Suprapubic skin (tissue), 4 donors: ENCODE measurements at regions not wholly inside any gene's neighbourhood (a gene's known extent, or its start where the extent isn't known, plus 50 kb on each side); places are given as distances from the start of the nearest gene placed in this dataset.
A peak's percentile ranks its signal among the peaks of the same experiment; 100 is the strongest.

Experiments used
- DNase-seq, 2 donors: peaks; one replicate each; pipeline ENCODE4 v3.0.0-alpha.2; 2019; ENCODE audit warnings: low spot score in 2 of 2
- H3K27ac ChIP-seq: fragments of 200-600 bp; sonication (generic); one replicate; pipeline ENCODE4 v1.5.1; 2019
- H3K27me3 ChIP-seq: fragments of 200-600 bp; sonication (generic); one replicate; pipeline ENCODE4 v1.5.1; 2019
- H3K36me3 ChIP-seq: fragments of 200-600 bp; sonication (generic); one replicate; pipeline ENCODE4 v1.5.1; 2019
- H3K4me1 ChIP-seq: fragments of 200-600 bp; sonication (generic); one replicate; pipeline ENCODE4 v1.5.1; 2019
- H3K4me3 ChIP-seq: fragments of 200-600 bp; sonication (generic); one replicate; pipeline ENCODE4 v1.5.1; 2019; ENCODE audit warnings: mild to moderate bottlenecking
- H3K9me3 ChIP-seq: fragments of 200-600 bp; sonication (generic); one replicate; pipeline ENCODE4 v1.5.1; 2019
- EP300 ChIP-seq: sonication (generic); formaldehyde crosslinking; IDR thresholded peaks from one replicate; pipeline ENCODE4 v1.6.1; 2017; ENCODE audit warnings: antibody characterized with exemption
- POLR2A ChIP-seq, 2 donors: fragments of 450-650 bp; IDR thresholded peaks; one replicate each; pipeline ENCODE4 v1.6.1; 2017; ENCODE audit warnings: antibody characterized with exemption in 2 of 2, mild to moderate bottlenecking in 2 of 2, moderate library complexity in 2 of 2
- POLR2AphosphoS5 ChIP-seq, 3 donors: sonication (generic); formaldehyde crosslinking; IDR thresholded peaks; one replicate each; pipeline ENCODE4 v1.6.1; 2017; ENCODE audit warnings: antibody characterized with exemption in 3 of 3
- WGBS: methylation state at CpG from one replicate; pipeline ENCODE4 v1.1.5; 2018; 5-methylcytosine and 5-hydroxymethylcytosine counted together
- TF ChIP-seq, protein P1 (sequence below), 2 donors: fragments of 200-600 bp in 1 of 2; fragments of 450-650 bp in 1 of 2; sonication (generic) in 1 of 2; IDR thresholded peaks; one replicate each; pipeline ENCODE4 v1.5.1; 2016 to 2019; ENCODE audit warnings: antibody characterized with exemption in 2 of 2, mild to moderate bottlenecking in 1 of 2, moderate library complexity in 1 of 2

DNA sequence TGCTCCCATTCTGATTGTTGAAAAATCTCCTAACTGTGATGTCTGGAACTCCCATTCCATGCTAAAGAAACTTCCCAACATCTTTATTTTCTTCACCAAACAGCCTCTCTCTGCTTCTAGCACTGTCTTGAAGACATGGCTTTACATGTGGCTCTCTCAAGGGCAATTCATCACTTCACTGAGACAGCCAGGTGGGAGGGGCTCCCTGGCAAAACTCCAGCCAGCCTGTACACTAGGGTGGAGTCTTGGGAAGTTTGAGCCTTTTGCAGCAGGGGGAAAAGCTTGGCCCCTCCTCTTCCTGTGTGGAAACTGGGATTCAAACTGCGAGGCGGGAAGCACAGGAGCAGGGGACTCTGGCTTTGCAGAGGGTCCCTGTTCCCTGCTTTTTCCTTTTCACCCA is 130.5 kb upstream of the TTC29 start:
- 88% methylated on average over 2 of the region's 2 CpGs for WGBS
- DNase-seq, result no peak

DNA sequence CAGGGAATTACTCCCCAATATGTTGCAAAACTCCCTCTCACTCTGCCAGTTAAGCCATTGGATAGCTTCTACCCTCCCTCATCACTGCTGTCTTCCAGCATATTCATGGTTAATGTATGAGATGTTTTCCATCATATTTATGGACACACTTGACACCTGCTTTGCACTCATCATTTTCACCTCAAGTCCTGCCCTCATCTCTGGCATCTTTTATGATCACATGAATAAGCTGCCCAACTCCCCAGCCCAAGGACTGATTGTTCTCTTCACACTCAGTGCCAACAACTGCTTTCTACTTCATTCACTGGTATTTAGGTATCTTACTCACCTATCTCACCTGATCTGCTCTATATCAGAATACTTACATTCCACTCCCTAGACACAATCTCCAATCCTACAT is 131.1 kb upstream of the TTC29 start:
- Histone ChIP-seq H3K9me3 (peaks cover 4% of the 10 kb centered on the region), H3K27me3 (no peaks in the 10 kb centered on the region), H3K27ac (no peak overlapping the region), H3K36me3 (no peaks in the 10 kb centered on the region), H3K4me1 (peaks cover 6% of the 10 kb centered on the region), H3K4me3 (no peak overlapping the region)
- no peak for DNase-seq
- TF ChIP-seq, protein P1, sequence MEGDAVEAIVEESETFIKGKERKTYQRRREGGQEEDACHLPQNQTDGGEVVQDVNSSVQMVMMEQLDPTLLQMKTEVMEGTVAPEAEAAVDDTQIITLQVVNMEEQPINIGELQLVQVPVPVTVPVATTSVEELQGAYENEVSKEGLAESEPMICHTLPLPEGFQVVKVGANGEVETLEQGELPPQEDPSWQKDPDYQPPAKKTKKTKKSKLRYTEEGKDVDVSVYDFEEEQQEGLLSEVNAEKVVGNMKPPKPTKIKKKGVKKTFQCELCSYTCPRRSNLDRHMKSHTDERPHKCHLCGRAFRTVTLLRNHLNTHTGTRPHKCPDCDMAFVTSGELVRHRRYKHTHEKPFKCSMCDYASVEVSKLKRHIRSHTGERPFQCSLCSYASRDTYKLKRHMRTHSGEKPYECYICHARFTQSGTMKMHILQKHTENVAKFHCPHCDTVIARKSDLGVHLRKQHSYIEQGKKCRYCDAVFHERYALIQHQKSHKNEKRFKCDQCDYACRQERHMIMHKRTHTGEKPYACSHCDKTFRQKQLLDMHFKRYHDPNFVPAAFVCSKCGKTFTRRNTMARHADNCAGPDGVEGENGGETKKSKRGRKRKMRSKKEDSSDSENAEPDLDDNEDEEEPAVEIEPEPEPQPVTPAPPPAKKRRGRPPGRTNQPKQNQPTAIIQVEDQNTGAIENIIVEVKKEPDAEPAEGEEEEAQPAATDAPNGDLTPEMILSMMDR (IDR thresholded peaks at IDR 0.05), result no peak
- TF ChIP-seq POLR2A (IDR thresholded peaks at IDR 0.05) (no peak), EP300 (no peak), POLR2AphosphoS5 (IDR thresholded peaks at IDR 0.05) (no peak)

More for the DNA sequence above, 130.5 kb upstream of the TTC29 start:
- Histone ChIP-seq H3K4me3 (no peak overlapping the region), H3K4me1 (peaks cover 6% of the 10 kb centered on the region), H3K27me3 (no peaks in the 10 kb centered on the region), H3K36me3 (no peaks in the 10 kb centered on the region), H3K9me3 (peaks cover 4% of the 10 kb centered on the region), H3K27ac (no peak overlapping the region)
- no peak for TF ChIP-seq POLR2AphosphoS5 (IDR thresholded peaks at IDR 0.05)
- TF ChIP-seq POLR2A (IDR thresholded peaks at IDR 0.05), result no peak

DNA sequence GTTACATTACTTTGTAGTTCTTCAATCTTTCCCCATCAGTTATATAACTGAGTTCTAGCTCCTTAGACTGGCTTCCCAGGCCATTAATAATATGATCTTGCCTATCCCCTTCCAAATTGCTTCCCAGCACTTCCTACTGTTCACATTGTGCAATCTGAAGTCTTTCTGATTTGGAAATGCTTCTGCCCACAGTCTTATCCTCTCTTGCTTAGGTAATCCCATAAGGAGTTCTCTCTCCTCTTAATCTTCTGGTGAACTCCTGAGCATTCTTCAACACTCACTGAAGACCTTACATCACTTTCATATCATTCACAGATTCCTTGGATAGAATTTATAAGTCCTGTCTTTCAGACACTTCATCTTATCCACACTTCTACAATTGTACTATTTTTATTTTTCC is 132.7 kb upstream of the TTC29 start:
- H3K27ac ChIP-seq, result no peak overlapping the region
- H3K27me3 ChIP-seq, result no peaks in the 10 kb centered on the region
- no peak overlapping the region for H3K4me3 ChIP-seq
- H3K36me3 ChIP-seq, result no peaks in the 10 kb centered on the region
- no peak for DNase-seq
- no peaks in the 10 kb centered on the region for H3K9me3 ChIP-seq
- no peak for TF ChIP-seq EP300
- no peak for TF ChIP-seq POLR2A (IDR thresholded peaks at IDR 0.05)
- TF ChIP-seq, protein P1 (IDR thresholded peaks at IDR 0.05), result no peak
- TF ChIP-seq POLR2AphosphoS5 (IDR thresholded peaks at IDR 0.05), result no peak
- peaks cover 6% of the 10 kb centered on the region for H3K4me1 ChIP-seq

DNA sequence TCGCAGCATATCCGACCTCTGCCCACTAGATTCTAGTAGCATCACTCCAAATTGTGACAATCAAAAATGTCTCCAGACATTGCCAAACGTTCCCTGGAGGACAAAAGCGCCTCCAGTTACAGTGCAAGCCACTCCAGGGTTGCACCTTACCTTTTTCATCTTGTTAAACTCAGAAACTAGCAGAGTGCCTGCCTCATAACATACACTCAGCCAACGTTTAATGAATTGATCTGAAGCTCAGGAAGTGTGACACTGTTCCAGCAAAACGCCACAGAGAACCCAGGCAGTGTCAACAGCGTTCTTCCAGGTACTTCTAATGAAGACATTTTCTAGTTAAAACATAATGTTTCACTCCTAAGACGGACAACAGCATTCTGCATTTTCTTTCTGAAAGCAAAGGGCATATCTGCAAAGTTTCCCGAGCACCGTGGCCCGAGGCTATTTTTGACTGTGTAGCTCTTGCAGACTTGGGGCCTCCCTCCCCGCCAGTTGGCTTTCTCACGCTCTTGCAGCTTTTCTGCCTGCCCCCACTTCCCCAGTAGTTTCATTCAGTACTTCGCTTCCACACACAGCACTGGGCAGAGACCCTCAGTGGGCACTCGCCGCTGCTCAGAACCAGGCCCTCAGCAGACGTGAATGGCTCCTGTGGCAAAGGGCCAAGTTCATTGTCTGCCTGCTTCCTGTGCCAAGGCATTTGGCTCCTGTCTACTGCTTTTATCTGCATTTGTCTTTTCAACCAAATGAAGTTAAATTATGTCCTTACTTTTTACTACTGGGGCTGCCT is 133.4 kb upstream of the TTC29 start:
- no peak overlapping the region for H3K27ac ChIP-seq
- no peaks in the 10 kb centered on the region for H3K27me3 ChIP-seq
- H3K36me3 ChIP-seq, result no peaks in the 10 kb centered on the region
- no peaks in the 10 kb centered on the region for H3K9me3 ChIP-seq
- DNase-seq, result no peak
- H3K4me1 ChIP-seq, result peaks cover 6% of the 10 kb centered on the region
- 45% methylated on average over 17 of the region's 17 CpGs for WGBS
- peak overlapping the region; percentile 11 for H3K4me3 ChIP-seq
- no peak for TF ChIP-seq POLR2AphosphoS5 (IDR thresholded peaks at IDR 0.05)

DNA sequence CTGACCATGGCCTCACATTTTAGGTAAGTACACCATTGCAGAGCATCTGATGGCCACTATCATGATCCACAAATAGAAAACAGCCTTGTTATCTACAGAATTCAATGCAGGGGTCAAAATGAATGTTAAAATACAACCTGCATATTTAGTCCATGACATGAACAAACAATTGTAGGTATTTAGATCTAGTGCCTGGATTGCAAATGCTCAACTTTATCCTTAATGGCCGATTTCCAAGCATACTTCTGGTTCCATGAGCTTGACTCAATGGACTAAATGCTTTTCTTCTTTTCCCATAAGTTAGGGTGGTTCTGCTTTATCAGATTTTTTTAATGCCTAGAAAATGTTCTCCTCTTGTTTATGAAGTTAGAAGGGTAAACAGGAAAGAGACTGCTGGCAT is 139.2 kb upstream of the TTC29 start:
- 100% methylated on average over 1 of the region's 1 CpG for WGBS
- Histone ChIP-seq H3K27ac (no peak overlapping the region), H3K36me3 (no peaks in the 10 kb centered on the region), H3K9me3 (no peaks in the 10 kb centered on the region), H3K4me1 (no peaks in the 10 kb centered on the region), H3K4me3 (no peak overlapping the region), H3K27me3 (no peaks in the 10 kb centered on the region)
- no peak for DNase-seq
- no peak for TF ChIP-seq EP300
- no peak for TF ChIP-seq POLR2A (IDR thresholded peaks at IDR 0.05)
- TF ChIP-seq POLR2AphosphoS5 (IDR thresholded peaks at IDR 0.05), result no peak
- TF ChIP-seq, protein P1 (IDR thresholded peaks at IDR 0.05), result no peak

DNA sequence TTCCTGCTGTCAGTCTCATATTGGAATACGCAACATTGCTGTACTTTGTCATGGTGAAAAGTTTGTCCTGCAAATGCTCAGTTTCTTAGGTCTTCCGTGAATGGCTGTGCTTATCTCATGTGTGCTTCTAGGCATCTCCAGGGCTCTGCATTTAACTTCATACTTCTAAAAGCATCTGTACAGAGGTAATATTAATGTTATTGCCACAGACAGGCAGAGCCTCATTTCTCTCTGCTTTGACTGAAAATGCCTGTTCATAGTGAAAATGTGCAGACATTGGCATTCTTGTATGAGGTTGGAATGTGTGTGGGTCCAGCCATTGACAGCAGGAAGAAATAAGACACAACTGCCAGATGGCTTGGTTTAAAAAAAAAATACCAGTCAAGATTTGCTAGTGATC is 140.1 kb upstream of the TTC29 start:
- no peaks in the 10 kb centered on the region for H3K27me3 ChIP-seq
- H3K9me3 ChIP-seq, result no peaks in the 10 kb centered on the region
- no peak overlapping the region for H3K4me3 ChIP-seq
- no peaks in the 10 kb centered on the region for H3K36me3 ChIP-seq
- TF ChIP-seq, protein P1 (IDR thresholded peaks at IDR 0.05), result no peak
- no peak for TF ChIP-seq EP300
- TF ChIP-seq POLR2AphosphoS5 (IDR thresholded peaks at IDR 0.05), result no peak
- no peak for TF ChIP-seq POLR2A (IDR thresholded peaks at IDR 0.05)
- DNase-seq, result no peak
- 86% methylated on average over 2 of the region's 2 CpGs for WGBS
- no peak overlapping the region for H3K27ac ChIP-seq
- H3K4me1 ChIP-seq, result no peaks in the 10 kb centered on the region
